CD14-positive monocyte (primary cell): ENCODE measurements at regions not wholly inside any gene's neighbourhood (a gene's known extent, or its start where the extent isn't known, plus 50 kb on each side); places are given as distances from the start of the nearest gene placed in this dataset.
"Not testable (repeated sequence)": the region's sequence is repeated elsewhere in the genome, so short reads cannot be mapped to it uniquely, and the experiment has no call there.

Source experiments
- DNase-seq, 3 donors: peaks; one replicate each; pipeline ENCODE4 v3.0.0-alpha.2; 2011 to 2022
- H2AFZ ChIP-seq: 2 replicates; pipeline ENCODE4 v1.6.0; 2012; ENCODE audit warnings: mild to moderate bottlenecking, low read depth, low read length, inconsistent platforms; ENCODE audit not compliant: insufficient read depth, poor library complexity, severe bottlenecking
- H3K27ac ChIP-seq, 2 donors: 1 replicate in 1 of 2; 2 replicates in 1 of 2; pipeline ENCODE4 v1.5.1; 2012 to 2013; ENCODE audit warnings: low read length in 2 of 2, control low read depth in 1 of 2, inconsistent platforms in 1 of 2, low read depth in 1 of 2, mild to moderate bottlenecking in 1 of 2
- H3K27me3 ChIP-seq, 2 donors: one replicate each; pipeline versions ENCODE4 v1.6.0 to v1.6.1; 2011 to 2013; ENCODE audit warnings: low read length in 2 of 2; ENCODE audit not compliant: control insufficient read depth in 2 of 2, insufficient read depth in 2 of 2
- H3K36me3 ChIP-seq, 2 donors: replicated peaks in 1 of 2; 1 replicate in 1 of 2; 2 replicates in 1 of 2; pipeline versions ENCODE4 v1.5.1 to v1.6.1; 2012 to 2013; ENCODE audit warnings: low read length in 2 of 2, control low read depth in 1 of 2, inconsistent platforms in 1 of 2, mild to moderate bottlenecking in 1 of 2; ENCODE audit not compliant: insufficient read depth in 2 of 2, control insufficient read depth in 1 of 2
- H3K4me1 ChIP-seq, 2 donors: 1 replicate in 1 of 2; 2 replicates in 1 of 2; pipeline versions ENCODE4 v1.5.1 to v1.6.1; 2012 to 2013; ENCODE audit warnings: low read length in 2 of 2, control low read depth in 1 of 2, inconsistent platforms in 1 of 2, mild to moderate bottlenecking in 1 of 2, moderate library complexity in 1 of 2; ENCODE audit not compliant: insufficient read depth in 2 of 2, control insufficient read depth in 1 of 2
- H3K4me2 ChIP-seq: replicated peaks from 2 replicates; pipeline ENCODE3; 2012; ENCODE audit warnings: low read length, moderate library complexity, mild to moderate bottlenecking; ENCODE audit not compliant: poor library complexity, severe bottlenecking; ENCODE audit errors: extremely low read depth
- H3K4me3 ChIP-seq, 3 experiments: fragments of 200-600 bp in 1 of 3; sonication (generic) in 1 of 3; replicated peaks in 1 of 3; 1 replicate in 2 of 3; 2 replicates in 1 of 3; pipeline ENCODE4 v1.5.1; 2011 to 2013; ENCODE audit warnings: low read length in 3 of 3, mild to moderate bottlenecking in 3 of 3, control low read depth in 2 of 3, low read depth in 2 of 3, inconsistent platforms in 1 of 3, moderate library complexity in 1 of 3
- H3K79me2 ChIP-seq: 2 replicates; pipeline ENCODE4 v1.6.0; 2012; ENCODE audit warnings: mild to moderate bottlenecking, control low read depth, inconsistent platforms, low read length, moderate library complexity; ENCODE audit not compliant: insufficient read depth
- H3K9ac ChIP-seq: 2 replicates; pipeline ENCODE4 v1.6.0; 2017; ENCODE audit warnings: low read length, mild to moderate bottlenecking; ENCODE audit not compliant: insufficient read depth, poor library complexity, severe bottlenecking
- H3K9me3 ChIP-seq, 2 donors: replicated peaks in 1 of 2; 1 replicate in 1 of 2; 2 replicates in 1 of 2; pipeline versions ENCODE4 v1.5.1 to v1.6.1; 2012 to 2013; ENCODE audit warnings: low read length in 2 of 2, control low read depth in 1 of 2; ENCODE audit not compliant: control insufficient read depth in 1 of 2, insufficient read depth in 1 of 2
- H4K20me1 ChIP-seq: 2 replicates; pipeline ENCODE4 v1.6.0; 2012; ENCODE audit warnings: mild to moderate bottlenecking, low read length, control low read depth, moderate library complexity; ENCODE audit not compliant: insufficient read depth
- H3K27ac Mint-ChIP-seq, 7 donors: one replicate each; pipeline ENCODE4 v1.8.0; 2020; ENCODE audit warnings: mild to moderate bottlenecking in 7 of 7, mixed read lengths in 7 of 7, moderate library complexity in 6 of 7, inconsistent platforms in 2 of 7
- H3K27me3 Mint-ChIP-seq, 3 donors: one replicate each; pipeline ENCODE4 v1.8.0; 2021 to 2022; ENCODE audit warnings: low read depth in 3 of 3, mild to moderate bottlenecking in 3 of 3, mixed read lengths in 3 of 3, moderate library complexity in 3 of 3, inconsistent platforms in 1 of 3
- H3K36me3 Mint-ChIP-seq, 2 donors: one replicate each; pipeline ENCODE4 v1.8.0; 2020; ENCODE audit warnings: mixed read lengths in 2 of 2, inconsistent platforms in 1 of 2, mild to moderate bottlenecking in 1 of 2
- H3K4me1 Mint-ChIP-seq: one replicate; pipeline ENCODE4 v1.8.0; 2020; ENCODE audit warnings: mild to moderate bottlenecking, mixed read lengths
- H3K4me3 Mint-ChIP-seq, 2 donors: one replicate each; pipeline ENCODE4 v1.8.0; 2020; ENCODE audit warnings: mild to moderate bottlenecking in 2 of 2, mixed read lengths in 2 of 2, moderate library complexity in 1 of 2
- H3K9me3 Mint-ChIP-seq, 7 donors: one replicate each; pipeline ENCODE4 v1.8.0; 2020 to 2022; ENCODE audit warnings: mixed read lengths in 7 of 7, mild to moderate bottlenecking in 6 of 7, moderate library complexity in 6 of 7, inconsistent platforms in 2 of 7
- CTCF ChIP-seq: fragments of 200-600 bp; IDR thresholded peaks from one replicate; pipeline ENCODE4 v1.8.0; 2022; ENCODE audit warnings: antibody characterized with exemption, mild to moderate bottlenecking
- WGBS: methylation state at CpG from one replicate; pipeline ENCODE4 v1.1.5; 2013; ENCODE audit warnings: missing lambda C conversion rate; ENCODE audit not compliant: insufficient coverage; 5-methylcytosine and 5-hydroxymethylcytosine counted together
- intact Hi-C, 2 donors: fragments of 100-400 bp; cut with micrococcal nuclease; formaldehyde crosslinking; loops; one replicate each; pipeline versions ENCODE4 v1.15.0 to v1.15.1; 2023

GRCh38 chr11:69587454-69588090 lies 53.4 kb upstream of the CCND1 start:
- 88% methylated on average over 3 of the region's 5 CpGs for WGBS
- no peak overlapping the region for H3K4me2 ChIP-seq
- Mint-ChIP-seq H3K4me1 (peaks cover 3% of the 10 kb centered on the region), H3K36me3 (no peaks in the 10 kb centered on the region), H3K27me3 (peaks cover 0 to 2% (median 1%) of the 10 kb centered on the region in 3 donors), H3K27ac (peak overlapping the region in 1 of 7 donors; percentile 1), H3K4me3 (no peak overlapping the region), H3K9me3 (peaks cover 0 to 5% (median 0%) of the 10 kb centered on the region in 7 donors)
- H2AFZ ChIP-seq = no peak overlapping the region
- no peak for TF ChIP-seq CTCF
- H3K27ac ChIP-seq = no peak overlapping the region
- no peak overlapping the region for H3K9ac ChIP-seq
- no peaks in the 10 kb centered on the region for H4K20me1 ChIP-seq
- intact Hi-C loops = no loop called here
- H3K79me2 ChIP-seq = no peaks in the 10 kb centered on the region
- no peak for DNase-seq
- H3K27me3 ChIP-seq = no peaks in the 10 kb centered on the region
- no peaks in the 10 kb centered on the region for H3K36me3 ChIP-seq
- no peaks in the 10 kb centered on the region for H3K4me1 ChIP-seq
- H3K4me3 ChIP-seq = no peak overlapping the region
- H3K9me3 ChIP-seq = no peaks in the 10 kb centered on the region

- peaks cover 0 to 5% (median 0%) of the 10 kb centered on the region in 7 donors for H3K9me3 Mint-ChIP-seq
- intact Hi-C loops = no loop called here
- Histone ChIP-seq H4K20me1 (no peaks in the 10 kb centered on the region), H3K4me3 (no peak overlapping the region), H3K9me3 (no peaks in the 10 kb centered on the region), H3K4me2 (no peak overlapping the region), H3K27ac (no peak overlapping the region), H3K36me3 (no peaks in the 10 kb centered on the region), H3K79me2 (no peaks in the 10 kb centered on the region), H2AFZ (no peak overlapping the region), H3K9ac (no peak overlapping the region), H3K27me3 (no peaks in the 10 kb centered on the region), H3K4me1 (no peaks in the 10 kb centered on the region)
- no peaks in the 10 kb centered on the region for H3K4me1 Mint-ChIP-seq
- no peak for TF ChIP-seq CTCF
- H3K4me3 Mint-ChIP-seq = no peak overlapping the region
- H3K36me3 Mint-ChIP-seq = no peaks in the 10 kb centered on the region
- H3K27ac Mint-ChIP-seq = no peak overlapping the region
- DNase-seq = no peak
- no CpG with 5 or more reads among the region's 5 CpGs for WGBS
- peaks cover 0 to 2% (median 1%) of the 10 kb centered on the region in 3 donors for H3K27me3 Mint-ChIP-seq
Observed at GRCh38 chr11:69588270-69588669, 52.7 kb upstream of the CCND1 start.

GRCh38 chr11:69590088-69590487 lies 50.9 kb upstream of the CCND1 start:
- H3K4me3 ChIP-seq, DNase-seq, H3K36me3 ChIP-seq, H3K27me3 ChIP-seq, intact Hi-C loops, H3K36me3 Mint-ChIP-seq, H3K4me1 ChIP-seq, H3K27ac Mint-ChIP-seq, H3K9me3 Mint-ChIP-seq, H3K4me3 Mint-ChIP-seq, H3K9me3 ChIP-seq, H3K9ac ChIP-seq, H3K27ac ChIP-seq, H3K27me3 Mint-ChIP-seq, H3K79me2 ChIP-seq, H2AFZ ChIP-seq, H3K4me1 Mint-ChIP-seq, H3K4me2 ChIP-seq, H4K20me1 ChIP-seq: not testable (repeated sequence)
- no CpG with 5 or more reads among the region's 1 CpG for WGBS
